ENCODE measurements at regions not wholly inside any gene's neighbourhood (a gene's known extent, or its start where the extent isn't known, plus 50 kb on each side); places are given as distances from the start of the nearest gene placed in this dataset.

DNA sequence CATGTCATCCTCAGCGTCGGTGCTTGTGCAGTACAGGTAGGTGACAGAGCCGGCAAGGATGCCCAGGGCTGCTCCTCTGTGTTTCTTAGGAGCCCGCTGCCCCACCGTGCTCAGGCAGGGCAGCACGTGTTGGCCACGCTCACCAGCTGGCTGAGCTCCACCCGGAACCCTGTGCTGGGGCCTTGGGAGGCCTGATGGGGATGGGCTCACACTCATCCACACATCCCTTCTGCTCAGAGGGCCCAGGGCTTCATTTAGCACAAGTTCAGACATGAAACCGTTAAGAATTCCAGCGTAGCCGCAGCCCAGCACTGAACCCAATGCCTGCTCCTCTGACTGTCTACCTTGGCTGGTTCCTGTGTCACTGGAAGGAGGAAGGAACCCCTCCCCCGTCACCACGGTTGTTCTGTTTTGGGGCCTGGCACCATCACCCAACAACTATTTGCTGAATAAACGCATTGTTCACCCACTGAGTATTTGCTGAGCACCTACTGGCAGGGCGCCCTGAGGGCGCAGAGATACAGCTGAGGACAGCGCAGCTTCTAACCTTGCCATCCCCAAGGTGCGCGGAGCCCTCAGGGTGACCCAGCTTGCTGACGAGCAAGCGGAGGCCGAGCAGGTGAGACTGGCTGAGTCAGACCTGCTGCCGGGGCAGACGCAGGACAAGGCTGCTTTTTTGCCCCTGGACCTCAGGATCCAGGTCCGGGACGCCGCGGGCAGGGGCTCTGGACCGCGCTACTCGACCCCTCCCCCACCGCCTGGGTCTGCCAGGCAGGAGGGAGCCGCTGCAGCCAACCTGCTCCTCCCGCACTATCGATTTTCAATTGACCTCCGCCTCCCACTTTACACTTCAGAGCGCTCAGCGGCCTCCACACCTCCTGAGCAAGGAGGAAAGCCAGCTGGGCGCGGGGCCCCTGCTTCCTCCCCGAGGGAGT is 50.6 kb upstream of the RET start:
- no peak overlapping the region for H3K27ac Mint-ChIP-seq
- H3F3A ChIP-seq (replicated peaks; ENCODE audit: low read depth): no peaks in the 10 kb centered on the region
- H3K4me2 ChIP-seq: peak overlapping the region; percentile 84
- no peaks in the 10 kb centered on the region; the same call in 1 of the 2 replicates for H3K36me3 ChIP-seq (ENCODE audit: insufficient read depth)
- no peaks in the 10 kb centered on the region for H4K20me1 ChIP-seq (replicated peaks; ENCODE audit: insufficient read depth)
- H3K27ac ChIP-seq (ENCODE audit: low read depth): no peak overlapping the region
- H3K4me1 ChIP-seq (ENCODE audit: insufficient read depth): peaks cover 20% of the 10 kb centered on the region
- peaks cover 32% of the 10 kb centered on the region for H3K27me3 ChIP-seq (ENCODE audit: insufficient read depth)
- peak overlapping the region; percentile 52 for H3K4me3 ChIP-seq
- H2AFZ ChIP-seq: peak overlapping the region; percentile 99
- peak overlapping the region; percentile 57 for H3K4me3 Mint-ChIP-seq
- peaks cover 30% of the 10 kb centered on the region for H3K4me1 Mint-ChIP-seq
- peaks cover 13% of the 10 kb centered on the region for H3K9me3 Mint-ChIP-seq
- DNase-seq (ENCODE audit: low spot score) (peak; percentile 81), ATAC-seq (peak; percentile 87)
- H3K79me2 ChIP-seq (replicated peaks; ENCODE audit: insufficient read depth): no peaks in the 10 kb centered on the region
- peaks cover 6% of the 10 kb centered on the region for H3K9me2 ChIP-seq (ENCODE audit: insufficient read depth)
- TF ChIP-seq EZH2 (IDR thresholded peaks at IDR 0.05; ENCODE audit: low read depth, unreplicated experiment) (no peak), EZH2phosphoT487 (IDR thresholded peaks at IDR 0.05; ENCODE audit: unreplicated experiment) (no peak), CTCF (conservative IDR thresholded peaks at IDR 0.05; ENCODE audit: low read depth in 2 of 2) (no peak), CREB1 (CRISPR knock-in tag; IDR thresholded peaks at IDR 0.05; ENCODE audit: low read depth) (no peak), POLR2AphosphoS5 (IDR thresholded peaks at IDR 0.05; ENCODE audit: low read depth) (no peak), JUNB (IDR thresholded peaks at IDR 0.05; ENCODE audit: unreplicated experiment) (no peak), ZNF331 (CRISPR knock-in tag; IDR thresholded peaks at IDR 0.05; ENCODE audit: low read depth) (no peak), ZNF462 (CRISPR knock-in tag; IDR thresholded peaks at IDR 0.05) (no peak), REST (IDR thresholded peaks at IDR 0.05; ENCODE audit: unreplicated experiment) (no peak), NANOG (IDR thresholded peaks at IDR 0.05; ENCODE audit: borderline replicate concordance) (no peak), ZNF114 (CRISPR knock-in tag; IDR thresholded peaks at IDR 0.05) (no peak), STAT1 (IDR thresholded peaks at IDR 0.05; ENCODE audit: unreplicated experiment) (no peak)
- TF ChIP-seq, protein P1, sequence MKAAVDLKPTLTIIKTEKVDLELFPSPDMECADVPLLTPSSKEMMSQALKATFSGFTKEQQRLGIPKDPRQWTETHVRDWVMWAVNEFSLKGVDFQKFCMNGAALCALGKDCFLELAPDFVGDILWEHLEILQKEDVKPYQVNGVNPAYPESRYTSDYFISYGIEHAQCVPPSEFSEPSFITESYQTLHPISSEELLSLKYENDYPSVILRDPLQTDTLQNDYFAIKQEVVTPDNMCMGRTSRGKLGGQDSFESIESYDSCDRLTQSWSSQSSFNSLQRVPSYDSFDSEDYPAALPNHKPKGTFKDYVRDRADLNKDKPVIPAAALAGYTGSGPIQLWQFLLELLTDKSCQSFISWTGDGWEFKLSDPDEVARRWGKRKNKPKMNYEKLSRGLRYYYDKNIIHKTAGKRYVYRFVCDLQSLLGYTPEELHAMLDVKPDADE (IDR thresholded peaks at IDR 0.05): no peak
- H3K36me3 Mint-ChIP-seq (ENCODE audit: low read depth): peaks cover 3% of the 10 kb centered on the region; the same call in 2 of the 3 replicates
- peaks cover 41% of the 10 kb centered on the region for H3K27me3 Mint-ChIP-seq (ENCODE audit: insufficient read depth, low read depth, poor library complexity)
